ENCODE measurements at regions not wholly inside any gene's neighbourhood (a gene's known extent, or its start where the extent isn't known, plus 50 kb on each side); places are given as distances from the start of the nearest gene placed in this dataset.

GRCh38 chrX:132270021-132270420, 50.8 kb upstream of the RAP2C start:
- TF ChIP-seq CTCF (IDR thresholded peaks at IDR 0.05; ENCODE audit: borderline replicate concordance, extremely low read depth, low read length, poor library complexity, severe bottlenecking): no peak
- no peak for TF ChIP-seq EZH2 (IDR thresholded peaks at IDR 0.05; ENCODE audit: borderline replicate concordance, low read depth, low read length, severe bottlenecking)

Measured in DND-41 (cell line).